Calu3 (cell line): ENCODE measurements at regions not wholly inside any gene's neighbourhood (a gene's known extent, or its start where the extent isn't known, plus 50 kb on each side); places are given as distances from the start of the nearest gene placed in this dataset.

Experiments
- BruUV-seq: library from RNA; stranded (reverse); fragments of 400-500 nt; replicated peaks from 2 replicates; lab custom pipeline; 2021; lab: Mats Ljungman, UMichigan
- CTCF ChIA-PET: fragments of 300-600 bp; sonication (Branson Sonifier 250); formaldehyde crosslinking; loops from one replicate; lab custom pipeline; 2022; ENCODE audit warnings: antibody characterized with exemption; lab: Charles Lee
- DNase-seq: peaks from one replicate; pipeline ENCODE4 v3.0.0; 2022
- H3K27ac Mint-ChIP-seq: one replicate; pipeline ENCODE4 v1.8.0; 2022; ENCODE audit warnings: mixed read lengths; ENCODE audit not compliant: unreplicated experiment
- H3K27me3 Mint-ChIP-seq: one replicate; pipeline ENCODE4 v1.8.0; 2022; ENCODE audit warnings: mixed read lengths; ENCODE audit not compliant: unreplicated experiment
- H3K36me3 Mint-ChIP-seq: one replicate; pipeline ENCODE4 v1.8.0; 2022; ENCODE audit warnings: mild to moderate bottlenecking, moderate library complexity, mixed read lengths; ENCODE audit not compliant: insufficient read depth, unreplicated experiment
- H3K4me1 Mint-ChIP-seq: one replicate; pipeline ENCODE4 v1.8.0; 2022; ENCODE audit warnings: mild to moderate bottlenecking, low read depth, mixed read lengths; ENCODE audit not compliant: unreplicated experiment
- H3K4me3 Mint-ChIP-seq: one replicate; pipeline ENCODE4 v1.8.0; 2022; ENCODE audit warnings: mild to moderate bottlenecking, low read depth, moderate library complexity, mixed read lengths; ENCODE audit not compliant: unreplicated experiment
- H3K9me3 Mint-ChIP-seq: one replicate; pipeline ENCODE4 v1.8.0; 2022; ENCODE audit warnings: low read depth, mixed read lengths; ENCODE audit not compliant: unreplicated experiment
- intact Hi-C: fragments of 100-400 bp; cut with micrococcal nuclease; formaldehyde crosslinking; loops from one replicate; pipeline ENCODE4 v1.10.0; 2022; ENCODE audit not compliant: unreplicated experiment
- TF ChIP-seq, protein P1 (sequence below): fragments of 200-600 bp; IDR thresholded peaks from one replicate; pipeline ENCODE4 v1.8.0; 2022; ENCODE audit warnings: antibody characterized with exemption; ENCODE audit not compliant: unreplicated experiment

DNA sequence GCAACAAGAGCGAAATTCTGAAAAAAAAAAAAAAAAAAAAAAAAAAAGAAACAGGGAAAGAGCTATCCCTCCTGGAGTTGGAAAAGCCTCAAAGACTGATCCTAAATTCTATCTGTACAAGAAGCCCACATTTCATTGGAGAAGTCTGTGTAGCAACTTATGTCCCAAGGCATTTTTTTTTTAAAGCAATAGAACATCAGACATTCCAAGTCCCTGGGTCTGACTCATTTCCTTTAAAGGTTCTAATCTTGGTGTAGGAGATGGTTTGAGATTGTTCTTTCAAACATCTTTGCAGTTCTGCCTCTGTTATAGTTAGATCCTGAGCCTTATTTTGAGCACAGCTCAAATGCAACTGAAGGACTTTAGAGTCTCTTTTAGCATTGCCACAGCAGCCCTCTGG is 706.5 kb upstream of the MIR17HG start:
- TF ChIP-seq, protein P1, sequence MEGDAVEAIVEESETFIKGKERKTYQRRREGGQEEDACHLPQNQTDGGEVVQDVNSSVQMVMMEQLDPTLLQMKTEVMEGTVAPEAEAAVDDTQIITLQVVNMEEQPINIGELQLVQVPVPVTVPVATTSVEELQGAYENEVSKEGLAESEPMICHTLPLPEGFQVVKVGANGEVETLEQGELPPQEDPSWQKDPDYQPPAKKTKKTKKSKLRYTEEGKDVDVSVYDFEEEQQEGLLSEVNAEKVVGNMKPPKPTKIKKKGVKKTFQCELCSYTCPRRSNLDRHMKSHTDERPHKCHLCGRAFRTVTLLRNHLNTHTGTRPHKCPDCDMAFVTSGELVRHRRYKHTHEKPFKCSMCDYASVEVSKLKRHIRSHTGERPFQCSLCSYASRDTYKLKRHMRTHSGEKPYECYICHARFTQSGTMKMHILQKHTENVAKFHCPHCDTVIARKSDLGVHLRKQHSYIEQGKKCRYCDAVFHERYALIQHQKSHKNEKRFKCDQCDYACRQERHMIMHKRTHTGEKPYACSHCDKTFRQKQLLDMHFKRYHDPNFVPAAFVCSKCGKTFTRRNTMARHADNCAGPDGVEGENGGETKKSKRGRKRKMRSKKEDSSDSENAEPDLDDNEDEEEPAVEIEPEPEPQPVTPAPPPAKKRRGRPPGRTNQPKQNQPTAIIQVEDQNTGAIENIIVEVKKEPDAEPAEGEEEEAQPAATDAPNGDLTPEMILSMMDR: no peak
- peaks cover 2% of the 10 kb centered on the region for H3K9me3 Mint-ChIP-seq
- BruUV-seq: no TSS peak
- no peaks in the 10 kb centered on the region for H3K36me3 Mint-ChIP-seq
- no peak overlapping the region for H3K27ac Mint-ChIP-seq
- no peaks in the 10 kb centered on the region for H3K27me3 Mint-ChIP-seq
- CTCF ChIA-PET: interaction anchor here (0.7 kb wide), 1 partner anchor 18 kb away, joined by 5 read pairs; no protein-coding TSS in a partner anchor
- no peaks in the 10 kb centered on the region for H3K4me1 Mint-ChIP-seq
- intact Hi-C loops: no loop called here
- H3K4me3 Mint-ChIP-seq: no peak overlapping the region
- DNase-seq: no peak

DNA sequence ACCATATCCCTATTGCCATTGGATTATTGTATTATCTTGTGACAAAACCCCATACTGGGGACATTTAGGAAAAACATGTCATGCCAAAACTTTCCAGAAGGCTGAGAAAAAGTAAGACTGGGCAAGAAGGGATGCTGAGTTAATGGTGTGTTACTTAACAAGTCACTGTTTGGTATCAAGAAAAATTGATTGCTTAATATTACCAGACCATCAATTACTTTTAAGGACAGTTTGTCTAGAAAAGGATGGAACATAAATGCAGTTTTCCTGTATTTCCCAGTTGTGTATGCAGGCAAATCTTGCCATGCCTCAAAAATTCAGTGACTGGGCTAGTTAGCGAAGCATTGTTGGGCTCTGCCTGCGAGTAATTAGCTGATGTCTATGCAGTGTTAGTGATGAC is 705.6 kb upstream of the MIR17HG start:
- Mint-ChIP-seq H3K27me3 (no peaks in the 10 kb centered on the region), H3K9me3 (peaks cover 2% of the 10 kb centered on the region), H3K27ac (no peak overlapping the region), H3K4me3 (no peak overlapping the region), H3K4me1 (no peaks in the 10 kb centered on the region), H3K36me3 (no peaks in the 10 kb centered on the region)
- TF ChIP-seq, protein P1: no peak
- no peak for DNase-seq
- BruUV-seq: no TSS peak
- intact Hi-C loops: no loop called here
- CTCF ChIA-PET: no interaction called here

DNA sequence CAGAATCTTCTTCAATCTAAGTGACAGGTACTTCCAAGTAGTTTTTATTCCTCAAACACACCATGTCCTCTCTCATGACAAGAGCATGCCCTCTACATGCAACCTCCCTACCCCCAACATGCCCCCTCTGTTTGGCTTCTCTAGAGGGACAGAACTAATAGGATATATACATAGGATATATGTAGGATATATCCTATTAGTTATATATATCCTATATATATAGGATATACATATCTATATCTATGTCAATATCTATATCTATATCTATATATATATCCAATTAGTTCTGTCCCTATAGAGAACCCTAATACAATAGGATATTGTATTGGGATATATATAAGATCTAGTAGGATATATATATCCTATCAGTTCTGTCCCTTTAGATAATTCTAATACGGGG is 701.9 kb upstream of the MIR17HG start:
- no peak overlapping the region for H3K4me3 Mint-ChIP-seq
- DNase-seq: no peak
- CTCF ChIA-PET: no interaction called here
- no peaks in the 10 kb centered on the region for H3K27me3 Mint-ChIP-seq
- no peaks in the 10 kb centered on the region for H3K36me3 Mint-ChIP-seq
- H3K4me1 Mint-ChIP-seq: no peaks in the 10 kb centered on the region
- H3K9me3 Mint-ChIP-seq: peaks cover 2% of the 10 kb centered on the region
- TF ChIP-seq, protein P1: no peak
- intact Hi-C loops: no loop called here
- no peak overlapping the region for H3K27ac Mint-ChIP-seq
- no TSS peak for BruUV-seq

DNA sequence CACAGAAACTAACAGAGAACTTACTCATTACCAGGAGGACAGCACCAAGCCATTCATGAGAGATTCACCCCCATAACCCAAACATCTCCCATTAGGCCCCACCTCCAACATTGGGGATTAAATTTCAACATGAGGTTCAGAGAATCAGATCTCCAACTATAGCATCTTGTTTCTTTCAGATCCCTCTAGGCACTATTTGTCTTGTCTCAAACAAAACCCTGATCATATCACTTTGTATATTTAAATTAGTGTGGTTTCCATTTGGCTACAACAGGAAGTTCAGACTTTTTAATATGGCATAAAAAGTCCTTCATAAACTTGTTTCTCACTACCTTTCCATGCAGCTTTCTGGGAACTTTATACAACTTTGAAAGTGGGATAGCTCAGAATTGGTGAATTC is 699.0 kb upstream of the MIR17HG start:
- Mint-ChIP-seq H3K27me3 (no peaks in the 10 kb centered on the region), H3K9me3 (peaks cover 2% of the 10 kb centered on the region), H3K4me1 (no peaks in the 10 kb centered on the region), H3K4me3 (no peak overlapping the region), H3K36me3 (no peaks in the 10 kb centered on the region), H3K27ac (no peak overlapping the region)
- TF ChIP-seq, protein P1: no peak
- DNase-seq: no peak
- CTCF ChIA-PET: no interaction called here
- no TSS peak for BruUV-seq
- intact Hi-C loops: no loop called here
